Esophagus muscularis mucosa (tissue), 4 donors: ENCODE measurements at regions not wholly inside any gene's neighbourhood (a gene's known extent, or its start where the extent isn't known, plus 50 kb on each side); places are given as distances from the start of the nearest gene placed in this dataset.
"Not testable (repeated sequence)": the region's sequence is repeated elsewhere in the genome, so short reads cannot be mapped to it uniquely, and the experiment has no call there.

Experiments
- DNase-seq: peaks from one replicate; pipeline ENCODE4 v3.0.0-alpha.2; 2017; ENCODE audit errors: extremely low spot score
- H3K27ac ChIP-seq, 4 donors: fragments of 200-600 bp; sonication (generic); replicated peaks in 1 of 4; 1 replicate in 3 of 4; 2 replicates in 1 of 4; pipeline ENCODE4 v1.5.1; 2016 to 2019; ENCODE audit warnings: mild to moderate bottlenecking in 1 of 4
- H3K27me3 ChIP-seq, 4 donors: fragments of 200-600 bp; sonication (generic); one replicate each; pipeline versions ENCODE4 v1.5.1 to v1.6.0; 2016 to 2019
- H3K36me3 ChIP-seq, 4 donors: fragments of 200-600 bp; sonication (generic); one replicate each; pipeline ENCODE4 v1.5.1; 2016 to 2019
- H3K4me1 ChIP-seq, 4 donors: fragments of 200-600 bp; sonication (generic); one replicate each; pipeline ENCODE4 v1.5.1; 2016 to 2019
- H3K4me3 ChIP-seq, 4 donors: fragments of 200-600 bp; sonication (generic); 1 replicate in 2 of 4; 2 replicates in 2 of 4; pipeline ENCODE4 v1.5.1; 2016 to 2019; ENCODE audit warnings: mild to moderate bottlenecking in 4 of 4, moderate library complexity in 1 of 4
- H3K9me3 ChIP-seq, 4 donors: fragments of 200-600 bp; sonication (generic); 1 replicate in 3 of 4; 2 replicates in 1 of 4; pipeline ENCODE4 v1.5.1; 2016 to 2019
- EP300 ChIP-seq: sonication (generic); formaldehyde crosslinking; IDR thresholded peaks from one replicate; pipeline ENCODE4 v1.6.1; 2017; ENCODE audit warnings: antibody characterized with exemption
- POLR2A ChIP-seq: fragments of 450-650 bp; IDR thresholded peaks from one replicate; pipeline ENCODE4 v1.6.1; 2017; ENCODE audit warnings: antibody characterized with exemption, moderate library complexity, mild to moderate bottlenecking, low read depth
- POLR2AphosphoS5 ChIP-seq, 2 donors: sonication (generic); formaldehyde crosslinking; IDR thresholded peaks; one replicate each; pipeline ENCODE4 v1.6.1; 2017; ENCODE audit warnings: antibody characterized with exemption in 2 of 2
- WGBS: methylation state at CpG from one replicate; pipeline ENCODE4 v1.1.5; 2018; 5-methylcytosine and 5-hydroxymethylcytosine counted together
- intact Hi-C: fragments of 100-400 bp; cut with DNase I; formaldehyde crosslinking; loops from one replicate; pipeline ENCODE4 v1.15.1; 2023
- TF ChIP-seq, protein P1 (sequence below), 3 experiments: fragments of 200-600 bp in 2 of 3; fragments of 450-650 bp in 1 of 3; sonication (generic) in 2 of 3; IDR thresholded peaks; one replicate each; pipeline ENCODE4 v1.5.1; 2017 to 2019; ENCODE audit warnings: antibody characterized with exemption in 3 of 3, mild to moderate bottlenecking in 2 of 3, moderate library complexity in 1 of 3

DNA sequence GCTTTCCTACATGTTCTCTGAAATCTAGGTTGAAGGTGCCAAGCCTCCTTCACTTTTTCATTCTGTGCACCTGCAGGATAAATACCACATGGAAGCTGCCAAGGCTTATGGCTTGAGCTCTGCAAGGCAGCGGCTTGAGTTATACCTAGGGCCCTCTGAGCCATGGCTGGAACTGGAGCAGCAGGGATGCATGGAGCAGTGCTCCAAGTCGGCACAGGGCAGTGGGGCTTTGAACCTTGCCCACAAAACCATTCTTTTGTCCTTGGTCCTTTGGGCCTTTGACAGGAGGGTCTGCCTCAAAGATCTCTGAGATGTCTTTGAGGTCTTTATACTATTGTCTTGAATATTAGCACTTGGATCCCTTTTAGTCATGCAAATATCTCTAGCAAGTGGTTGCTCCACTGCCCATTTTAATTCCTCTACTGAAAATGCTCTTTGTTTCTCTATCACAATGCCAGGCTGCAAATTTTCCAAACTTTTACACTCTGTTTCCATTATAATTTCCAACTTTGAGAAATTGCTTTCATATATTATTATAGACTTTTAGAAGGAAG lies 536.2 kb upstream of the KLHL4 start:
- intact Hi-C loops: no loop called here
- Histone ChIP-seq H3K9me3 (no peaks in the 10 kb centered on the region), H3K4me1 (no peaks in the 10 kb centered on the region), H3K27me3 (no peaks in the 10 kb centered on the region), H3K36me3 (no peaks in the 10 kb centered on the region), H3K27ac (no peak overlapping the region), H3K4me3 (no peak overlapping the region)
- TF ChIP-seq EP300 (no peak), POLR2A (no peak), POLR2AphosphoS5 (IDR thresholded peaks at IDR 0.05) (no peak)
- TF ChIP-seq, protein P1, sequence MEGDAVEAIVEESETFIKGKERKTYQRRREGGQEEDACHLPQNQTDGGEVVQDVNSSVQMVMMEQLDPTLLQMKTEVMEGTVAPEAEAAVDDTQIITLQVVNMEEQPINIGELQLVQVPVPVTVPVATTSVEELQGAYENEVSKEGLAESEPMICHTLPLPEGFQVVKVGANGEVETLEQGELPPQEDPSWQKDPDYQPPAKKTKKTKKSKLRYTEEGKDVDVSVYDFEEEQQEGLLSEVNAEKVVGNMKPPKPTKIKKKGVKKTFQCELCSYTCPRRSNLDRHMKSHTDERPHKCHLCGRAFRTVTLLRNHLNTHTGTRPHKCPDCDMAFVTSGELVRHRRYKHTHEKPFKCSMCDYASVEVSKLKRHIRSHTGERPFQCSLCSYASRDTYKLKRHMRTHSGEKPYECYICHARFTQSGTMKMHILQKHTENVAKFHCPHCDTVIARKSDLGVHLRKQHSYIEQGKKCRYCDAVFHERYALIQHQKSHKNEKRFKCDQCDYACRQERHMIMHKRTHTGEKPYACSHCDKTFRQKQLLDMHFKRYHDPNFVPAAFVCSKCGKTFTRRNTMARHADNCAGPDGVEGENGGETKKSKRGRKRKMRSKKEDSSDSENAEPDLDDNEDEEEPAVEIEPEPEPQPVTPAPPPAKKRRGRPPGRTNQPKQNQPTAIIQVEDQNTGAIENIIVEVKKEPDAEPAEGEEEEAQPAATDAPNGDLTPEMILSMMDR (IDR thresholded peaks at IDR 0.05): no peak
- WGBS: 68% methylated on average over 2 of the region's 2 CpGs
- no peak for DNase-seq

DNA sequence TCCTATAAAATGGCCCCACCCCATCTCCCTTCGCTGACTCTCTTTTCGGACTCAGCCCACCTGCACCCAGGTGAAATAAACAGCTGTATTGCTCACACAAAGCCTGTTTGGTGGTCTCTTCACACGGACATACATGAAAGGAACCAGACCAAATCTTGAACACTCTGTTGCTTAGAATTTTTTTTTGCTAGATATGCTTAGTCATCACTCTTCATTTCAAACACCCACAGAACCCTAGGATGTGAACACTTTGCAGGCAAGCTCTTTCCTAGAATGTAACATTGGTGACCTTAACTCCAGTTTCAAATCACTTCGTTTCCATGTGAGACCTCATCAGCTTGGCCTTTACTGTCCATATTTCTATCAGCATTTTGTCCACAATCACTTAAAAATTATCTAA lies 530.3 kb upstream of the KLHL4 start:
- not testable (repeated sequence) for H3K9me3 ChIP-seq

DNA sequence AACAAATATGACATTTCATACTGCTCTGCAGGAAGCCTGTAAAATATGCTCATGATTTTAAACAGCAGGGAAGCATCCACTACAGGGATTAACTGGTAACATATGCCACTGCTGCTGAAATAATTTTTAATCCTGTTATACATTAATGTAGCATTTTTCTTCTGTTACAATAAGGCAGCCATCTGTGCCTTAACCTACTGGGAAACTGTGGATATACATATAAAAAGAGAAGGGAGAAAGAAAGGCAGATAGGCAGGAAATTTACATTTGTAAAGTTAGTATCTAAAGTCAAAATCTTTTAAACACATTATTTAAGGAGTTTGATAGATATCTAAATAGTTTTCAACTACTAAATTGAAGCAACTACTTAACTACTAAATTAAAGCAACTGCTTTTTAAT lies 514.6 kb upstream of the KLHL4 start:
- DNase-seq: no peak
- TF ChIP-seq EP300 (no peak), POLR2A (no peak), POLR2AphosphoS5 (IDR thresholded peaks at IDR 0.05) (no peak)
- TF ChIP-seq, protein P1 (IDR thresholded peaks at IDR 0.05): no peak
- intact Hi-C loops: no loop called here

More for the DNA sequence above, 530.3 kb upstream of the KLHL4 start:
- H3K27ac ChIP-seq, H3K4me1 ChIP-seq, H3K27me3 ChIP-seq, H3K4me3 ChIP-seq, H3K36me3 ChIP-seq, intact Hi-C loops, DNase-seq: not testable (repeated sequence)
- 66% methylated on average over 4 of the region's 4 CpGs for WGBS

DNA sequence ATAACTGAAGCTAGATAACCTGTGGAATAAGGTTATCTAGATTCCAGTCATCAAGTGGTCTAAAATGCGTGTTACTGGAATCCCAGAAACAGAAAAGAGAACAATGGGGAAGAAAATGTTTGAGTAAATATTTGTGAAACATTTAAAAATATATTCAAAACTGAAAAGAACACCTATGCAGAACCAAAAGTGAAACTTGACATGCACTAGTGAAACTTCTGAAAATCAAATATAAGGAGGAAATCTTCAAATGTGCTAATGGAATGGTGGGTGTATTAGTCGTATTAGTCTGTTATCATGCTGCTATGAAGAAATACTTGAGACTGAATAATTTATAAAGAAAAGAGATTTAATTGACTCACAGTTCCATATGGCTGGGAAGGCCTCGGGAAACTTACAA lies 512.4 kb upstream of the KLHL4 start:
- H3K4me1 ChIP-seq: no peaks in the 10 kb centered on the region
- intact Hi-C loops: no loop called here
- no peaks in the 10 kb centered on the region for H3K36me3 ChIP-seq
- no peak overlapping the region for H3K4me3 ChIP-seq
- DNase-seq: no peak
- 72% methylated on average over 3 of the region's 3 CpGs for WGBS
- no peak for TF ChIP-seq EP300
- TF ChIP-seq, protein P1 (IDR thresholded peaks at IDR 0.05): no peak
- TF ChIP-seq POLR2AphosphoS5 (IDR thresholded peaks at IDR 0.05): no peak
- no peak for TF ChIP-seq POLR2A
- H3K27ac ChIP-seq: no peak overlapping the region
- H3K27me3 ChIP-seq: no peaks in the 10 kb centered on the region
- H3K9me3 ChIP-seq: no peaks in the 10 kb centered on the region

More for the DNA sequence above, 514.6 kb upstream of the KLHL4 start:
- H3K27ac ChIP-seq: no peak overlapping the region
- no peaks in the 10 kb centered on the region for H3K36me3 ChIP-seq
- H3K4me3 ChIP-seq: no peak overlapping the region
- H3K27me3 ChIP-seq: no peaks in the 10 kb centered on the region
- no peaks in the 10 kb centered on the region for H3K9me3 ChIP-seq
- no peaks in the 10 kb centered on the region for H3K4me1 ChIP-seq

DNA sequence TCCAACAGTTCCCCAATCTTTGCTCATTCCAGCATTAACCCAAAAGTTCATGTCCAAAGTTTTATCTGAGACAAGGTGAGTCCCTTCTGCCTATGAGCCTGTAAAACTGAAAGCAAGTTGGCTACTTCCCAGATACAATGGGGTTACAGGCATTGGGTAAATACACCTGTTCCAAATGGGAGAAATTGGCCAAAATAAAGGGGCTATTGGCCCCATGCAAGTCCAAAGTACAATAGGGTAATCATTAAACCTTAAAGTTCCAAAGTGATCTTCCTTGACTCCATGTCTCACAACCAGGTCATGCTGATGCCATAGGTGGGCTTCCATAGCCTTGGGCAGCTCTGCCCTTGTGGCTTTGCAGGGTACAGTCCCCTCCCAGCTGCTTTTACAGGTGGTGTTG lies 511.7 kb upstream of the KLHL4 start:
- no peak overlapping the region for H3K4me3 ChIP-seq
- H3K4me1 ChIP-seq: no peaks in the 10 kb centered on the region
- H3K27me3 ChIP-seq: no peaks in the 10 kb centered on the region
- H3K27ac ChIP-seq: no peak overlapping the region
- DNase-seq: no peak
- no peaks in the 10 kb centered on the region for H3K9me3 ChIP-seq
- intact Hi-C loops: no loop called here
- H3K36me3 ChIP-seq: no peaks in the 10 kb centered on the region
- TF ChIP-seq, protein P1 (IDR thresholded peaks at IDR 0.05): no peak
- TF ChIP-seq POLR2AphosphoS5 (IDR thresholded peaks at IDR 0.05): no peak
- no peak for TF ChIP-seq EP300
- TF ChIP-seq POLR2A: no peak
